HCT116 (cell line): ENCODE measurements at regions not wholly inside any gene's neighbourhood (a gene's known extent, or its start where the extent isn't known, plus 50 kb on each side); places are given as distances from the start of the nearest gene placed in this dataset.

Experiments
- ATAC-seq: fragments of 200-7000 bp; cut with Tn5 transposase; 2 replicates; pipeline ENCODE4 v1.9.1; 2020; ENCODE audit warnings: mild to moderate bottlenecking, moderate library complexity
- BruUV-seq: library from RNA; stranded (reverse); fragments of 400-500 nt; replicated peaks from 2 replicates; lab custom pipeline; 2021; lab: Mats Ljungman, UMichigan
- CTCF ChIA-PET: fragments of 300-600 bp; sonication (Branson Sonifier 250); formaldehyde crosslinking; loops from one replicate; lab custom pipeline; 2021; ENCODE audit warnings: antibody characterized with exemption; lab: Charles Lee
- POLR2A ChIA-PET: fragments of 300-600, 350-600 bp; sonication (Branson Sonifier 250); formaldehyde crosslinking; loops from one replicate; lab custom pipeline; 2021; ENCODE audit warnings: antibody characterized with exemption; lab: Charles Lee
- RAD21 ChIA-PET, 2 experiments: fragments of 300-600 bp; sonication (Branson Sonifier 250); formaldehyde crosslinking; loops; one replicate each; lab custom pipeline; 2023; ENCODE audit warnings: low total read pairs in 2 of 2; ENCODE audit not compliant: uncharacterized antibody in 2 of 2, unreplicated experiment in 2 of 2, low non-redundant PET in 1 of 2; lab: Charles Lee
- DNase-seq: peaks from one replicate; pipeline ENCODE4 v3.0.0-alpha.2; 2010; ENCODE audit warnings: low read depth, low spot score
- H2AFZ ChIP-seq: fragments of 200-600 bp; shearing (Covaris generic), sonication (generic); 2 replicates; pipeline ENCODE4 v1.6.1; 2017; ENCODE audit warnings: low read depth, mixed run types, mixed read lengths, antibody characterized with exemption, low read length; ENCODE audit not compliant: poor library complexity, severe bottlenecking
- H3K27ac ChIP-seq: 2 replicates; pipeline ENCODE4 v1.5.1; 2012; ENCODE audit warnings: low read depth, low read length
- H3K27me3 ChIP-seq: fragments of 200-600 bp; sonication (generic); 2 replicates; pipeline ENCODE4 v1.6.1; 2016; ENCODE audit warnings: mixed run types, low read length, mixed read lengths; ENCODE audit not compliant: insufficient read depth
- H3K36me3 ChIP-seq, 2 experiments: fragments of 200-500 bp in 1 of 2; fragments of 200-600 bp in 1 of 2; sonication (Bioruptor generic) in 1 of 2; sonication (generic) in 1 of 2; 2 replicates each; pipeline versions ENCODE4 v1.5.1 to v1.6.1; 2014 to 2016; ENCODE audit warnings: low read length in 2 of 2, inconsistent platforms in 1 of 2, mixed read lengths in 1 of 2, mixed run types in 1 of 2; ENCODE audit not compliant: insufficient read depth in 2 of 2, control insufficient read depth in 1 of 2
- H3K4me1 ChIP-seq, 2 experiments: fragments of 200-600 bp in 1 of 2; sonication (generic) in 1 of 2; 2 replicates each; pipeline versions ENCODE4 v1.5.1 to v1.6.1; 2012 to 2017; ENCODE audit warnings: low read length in 2 of 2, inconsistent platforms in 1 of 2, mild to moderate bottlenecking in 1 of 2, mixed read lengths in 1 of 2, mixed run types in 1 of 2, moderate library complexity in 1 of 2; ENCODE audit not compliant: insufficient read depth in 2 of 2, control insufficient read depth in 1 of 2
- H3K4me2 ChIP-seq: fragments of 200-600 bp; sonication (generic); 2 replicates; pipeline ENCODE4 v1.6.1; 2017; ENCODE audit warnings: mixed run types, low read length, mixed read lengths
- H3K4me3 ChIP-seq, 2 experiments: fragments of 200-600 bp in 1 of 2; sonication (generic) in 1 of 2; replicated peaks in 1 of 2; 2 replicates each; pipeline ENCODE4 v1.5.1; 2011 to 2016; ENCODE audit warnings: low read length in 2 of 2, control low read depth in 1 of 2, low read depth in 1 of 2, mild to moderate bottlenecking in 1 of 2, mixed read lengths in 1 of 2, mixed run types in 1 of 2
- H3K79me2 ChIP-seq: fragments of 200-600 bp; sonication (generic); 2 replicates; pipeline ENCODE4 v1.6.1; 2017; ENCODE audit warnings: mild to moderate bottlenecking, mixed run types, low read length, moderate library complexity, mixed read lengths; ENCODE audit not compliant: insufficient read depth
- H3K9ac ChIP-seq: fragments of 200-600 bp; sonication (generic); 2 replicates; pipeline ENCODE4 v1.6.1; 2016; ENCODE audit warnings: low read length, mixed read lengths
- H3K9me2 ChIP-seq: fragments of 200-600 bp; sonication (generic), shearing (Covaris generic); 2 replicates; pipeline ENCODE4 v1.6.1; 2017; ENCODE audit warnings: mixed run types, mild to moderate bottlenecking, moderate library complexity; ENCODE audit not compliant: insufficient read depth
- H3K9me3 ChIP-seq, 2 experiments: fragments of 200-500 bp in 1 of 2; fragments of 200-600 bp in 1 of 2; sonication (Bioruptor generic) in 1 of 2; sonication (generic) in 1 of 2; 2 replicates each; pipeline ENCODE4 v1.6.1; 2014 to 2017; ENCODE audit warnings: low read length in 2 of 2, mixed read lengths in 2 of 2, inconsistent platforms in 1 of 2, low read depth in 1 of 2, mild to moderate bottlenecking in 1 of 2, mixed run types in 1 of 2, moderate library complexity in 1 of 2; ENCODE audit not compliant: control insufficient read depth in 1 of 2, insufficient read depth in 1 of 2
- H4K20me1 ChIP-seq: fragments of 200-600 bp; sonication (generic), shearing (Covaris generic); 2 replicates; pipeline ENCODE4 v1.6.1; 2017; ENCODE audit warnings: mixed run types, mild to moderate bottlenecking, moderate library complexity; ENCODE audit not compliant: insufficient read depth
- CBX3 ChIP-seq: IDR thresholded peaks from 2 replicates; pipeline ENCODE4 v1.6.1; 2012; ENCODE audit warnings: low read depth
- CEBPB ChIP-seq: IDR thresholded peaks from 2 replicates; pipeline ENCODE4 v1.6.1; 2012; ENCODE audit warnings: low read depth
- EGR1 ChIP-seq: IDR thresholded peaks from 2 replicates; pipeline ENCODE4 v1.6.1; 2012; ENCODE audit warnings: low read depth
- ELF1 ChIP-seq: IDR thresholded peaks from 2 replicates; pipeline ENCODE4 v1.6.1; 2012; ENCODE audit warnings: low read depth, borderline replicate concordance
- EZH2 ChIP-seq: fragments of 200-600 bp; sonication (generic); IDR thresholded peaks from 2 replicates; pipeline ENCODE4 v1.6.1; 2017; ENCODE audit warnings: antibody characterized with exemption, mixed run types
- EZH2phosphoT487 ChIP-seq: fragments of 200-600 bp; IDR thresholded peaks from 2 replicates; pipeline ENCODE4 v1.6.1; 2018; ENCODE audit warnings: antibody characterized with exemption, borderline replicate concordance
- FOSL1 ChIP-seq: IDR thresholded peaks from 2 replicates; pipeline ENCODE4 v1.6.1; 2012; ENCODE audit warnings: low read depth
- JUND ChIP-seq: IDR thresholded peaks from 2 replicates; pipeline ENCODE4 v1.6.1; 2012
- RAD21 ChIP-seq: IDR thresholded peaks from 2 replicates; pipeline ENCODE4 v1.6.1; 2012; ENCODE audit warnings: low read depth, mild to moderate bottlenecking
- REST ChIP-seq: IDR thresholded peaks from 2 replicates; pipeline ENCODE4 v1.6.1; 2012; ENCODE audit warnings: low read depth
- SIN3A ChIP-seq: IDR thresholded peaks from 2 replicates; pipeline ENCODE4 v1.6.1; 2012; ENCODE audit warnings: low read depth
- SP1 ChIP-seq: IDR thresholded peaks from 2 replicates; pipeline ENCODE4 v1.6.1; 2012; ENCODE audit warnings: low read depth
- SRF ChIP-seq: IDR thresholded peaks from 2 replicates; pipeline ENCODE4 v1.6.1; 2012; ENCODE audit warnings: low read depth
- TCF7L2 ChIP-seq: IDR thresholded peaks from 2 replicates; pipeline ENCODE4 v1.7.0; 2011; ENCODE audit warnings: borderline replicate concordance, inconsistent platforms; ENCODE audit not compliant: insufficient read depth, insufficient read length; ENCODE audit errors: extremely low read depth
- ZFX ChIP-seq: fragments of 450-650 bp; IDR thresholded peaks from 2 replicates; pipeline ENCODE4 v1.6.1; 2017
- ZNF274 ChIP-seq: fragments of 200-500 bp; sonication (Bioruptor generic); IDR thresholded peaks from 2 replicates; pipeline ENCODE4 v1.6.1; 2014; ENCODE audit warnings: mild to moderate bottlenecking, low read depth, low read length, inconsistent platforms
- intact Hi-C: fragments of 100-400 bp; cut with micrococcal nuclease; formaldehyde crosslinking; loops from 2 replicates; pipeline ENCODE4 v1.10.0; 2022
- TF ChIP-seq, protein P1 (sequence below): IDR thresholded peaks from 2 replicates; pipeline ENCODE4 v1.6.1; 2011; ENCODE audit warnings: mild to moderate bottlenecking, low read length, moderate library complexity; ENCODE audit not compliant: insufficient replicate concordance; ENCODE audit errors: extremely low read depth
- TF ChIP-seq, protein P2 (sequence below): IDR thresholded peaks from 2 replicates; pipeline ENCODE4 v1.6.1; 2012

GRCh38 chr18:60552948-60553347 is 180.4 kb upstream of the MC4R start:
- no peaks in the 10 kb centered on the region for H3K36me3 ChIP-seq
- no peak overlapping the region for H2AFZ ChIP-seq
- no peak overlapping the region for H3K27ac ChIP-seq
- H3K9me3 ChIP-seq = no peaks in the 10 kb centered on the region
- H3K9me2 ChIP-seq = no peaks in the 10 kb centered on the region
- POLR2A ChIA-PET = no interaction called here
- ATAC-seq (no peak), DNase-seq (no peak)
- no TSS peak for BruUV-seq
- no peaks in the 10 kb centered on the region for H3K27me3 ChIP-seq
- no peak overlapping the region for H3K4me2 ChIP-seq
- H3K9ac ChIP-seq = no peak overlapping the region
- CTCF ChIA-PET = interaction anchor here (1.7 kb wide), 1 partner anchor 557 kb away, joined by 5 read pairs; no protein-coding TSS in a partner anchor
- no peaks in the 10 kb centered on the region for H4K20me1 ChIP-seq
- no peaks in the 10 kb centered on the region for H3K79me2 ChIP-seq
- TF ChIP-seq CEBPB = no peak
- no peak for TF ChIP-seq SIN3A
- no peak for TF ChIP-seq TCF7L2
- no peak for TF ChIP-seq ZNF274
- TF ChIP-seq, protein P1, sequence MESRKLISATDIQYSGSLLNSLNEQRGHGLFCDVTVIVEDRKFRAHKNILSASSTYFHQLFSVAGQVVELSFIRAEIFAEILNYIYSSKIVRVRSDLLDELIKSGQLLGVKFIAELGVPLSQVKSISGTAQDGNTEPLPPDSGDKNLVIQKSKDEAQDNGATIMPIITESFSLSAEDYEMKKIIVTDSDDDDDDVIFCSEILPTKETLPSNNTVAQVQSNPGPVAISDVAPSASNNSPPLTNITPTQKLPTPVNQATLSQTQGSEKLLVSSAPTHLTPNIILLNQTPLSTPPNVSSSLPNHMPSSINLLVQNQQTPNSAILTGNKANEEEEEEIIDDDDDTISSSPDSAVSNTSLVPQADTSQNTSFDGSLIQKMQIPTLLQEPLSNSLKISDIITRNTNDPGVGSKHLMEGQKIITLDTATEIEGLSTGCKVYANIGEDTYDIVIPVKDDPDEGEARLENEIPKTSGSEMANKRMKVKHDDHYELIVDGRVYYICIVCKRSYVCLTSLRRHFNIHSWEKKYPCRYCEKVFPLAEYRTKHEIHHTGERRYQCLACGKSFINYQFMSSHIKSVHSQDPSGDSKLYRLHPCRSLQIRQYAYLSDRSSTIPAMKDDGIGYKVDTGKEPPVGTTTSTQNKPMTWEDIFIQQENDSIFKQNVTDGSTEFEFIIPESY = no peak
- no peak for TF ChIP-seq EGR1
- TF ChIP-seq SRF = no peak
- no peak for TF ChIP-seq SP1
- no peaks in the 10 kb centered on the region for H3K4me1 ChIP-seq
- no peak overlapping the region for H3K4me3 ChIP-seq
- intact Hi-C loops = no loop called here
- RAD21 ChIA-PET = no interaction called here

- Histone ChIP-seq H3K4me2 (no peak overlapping the region), H3K27ac (no peak overlapping the region), H3K9me2 (no peaks in the 10 kb centered on the region), H3K9me3 (no peaks in the 10 kb centered on the region), H3K27me3 (no peaks in the 10 kb centered on the region), H3K9ac (no peak overlapping the region), H3K4me3 (no peak overlapping the region), H3K79me2 (no peaks in the 10 kb centered on the region), H3K4me1 (no peaks in the 10 kb centered on the region), H2AFZ (no peak overlapping the region), H3K36me3 (no peaks in the 10 kb centered on the region), H4K20me1 (no peaks in the 10 kb centered on the region)
- ChIA-PET CTCF (interaction anchor here (1.3 kb wide), 1 partner anchor 559 kb away, joined by 3 read pairs; no protein-coding TSS in a partner anchor), RAD21 (no interaction called here), POLR2A (no interaction called here)
- intact Hi-C loops = no loop called here
- DNase-seq (no peak), ATAC-seq (no peak)
- no TSS peak for BruUV-seq
- TF ChIP-seq JUND (no peak), CEBPB (no peak), CBX3 (no peak), FOSL1 (no peak), ZFX (no peak), REST (no peak), EZH2phosphoT487 (no peak), ELF1 (no peak), EZH2 (no peak), ZNF274 (no peak), EGR1 (no peak), RAD21 (no peak)
- TF ChIP-seq, protein P2, sequence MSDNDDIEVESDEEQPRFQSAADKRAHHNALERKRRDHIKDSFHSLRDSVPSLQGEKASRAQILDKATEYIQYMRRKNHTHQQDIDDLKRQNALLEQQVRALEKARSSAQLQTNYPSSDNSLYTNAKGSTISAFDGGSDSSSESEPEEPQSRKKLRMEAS = no peak
These were observed 182.4 kb upstream of the MC4R start for GRCh38 chr18:60554967-60555366.
